RPMI8226 (cell line): ENCODE measurements at regions not wholly inside any gene's neighbourhood (a gene's known extent, or its start where the extent isn't known, plus 50 kb on each side); places are given as distances from the start of the nearest gene placed in this dataset.
"Not testable (repeated sequence)": the region's sequence is repeated elsewhere in the genome, so short reads cannot be mapped to it uniquely, and the experiment has no call there.

ENCODE experiments used
- DNase-seq: peaks from one replicate; pipeline ENCODE4 v3.0.0-alpha.2; 2015

DNA sequence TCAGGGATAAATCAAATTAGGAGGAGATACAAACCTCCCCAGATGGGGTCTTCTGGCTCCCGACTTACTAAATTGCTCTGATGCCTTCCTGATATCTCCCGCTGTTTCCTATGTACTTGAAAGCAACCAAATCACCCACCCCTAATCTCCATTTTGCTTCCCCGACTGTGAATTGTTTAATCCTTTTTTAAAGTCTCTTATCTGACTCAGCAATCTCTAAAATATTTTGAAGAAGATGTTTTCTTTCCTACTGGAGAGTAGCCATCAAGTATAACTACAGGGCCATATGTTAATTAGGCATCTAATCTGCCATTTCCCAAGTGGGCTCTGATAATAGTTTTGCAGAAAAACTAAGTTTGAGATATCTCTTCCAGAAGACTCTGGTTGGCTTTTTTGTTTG, 365.2 kb upstream of the MAF start:
- no peak for DNase-seq

- no peak for DNase-seq
Observed at GRCh38 chr16:79964104-79964503, 363.6 kb upstream of the MAF start.

DNA sequence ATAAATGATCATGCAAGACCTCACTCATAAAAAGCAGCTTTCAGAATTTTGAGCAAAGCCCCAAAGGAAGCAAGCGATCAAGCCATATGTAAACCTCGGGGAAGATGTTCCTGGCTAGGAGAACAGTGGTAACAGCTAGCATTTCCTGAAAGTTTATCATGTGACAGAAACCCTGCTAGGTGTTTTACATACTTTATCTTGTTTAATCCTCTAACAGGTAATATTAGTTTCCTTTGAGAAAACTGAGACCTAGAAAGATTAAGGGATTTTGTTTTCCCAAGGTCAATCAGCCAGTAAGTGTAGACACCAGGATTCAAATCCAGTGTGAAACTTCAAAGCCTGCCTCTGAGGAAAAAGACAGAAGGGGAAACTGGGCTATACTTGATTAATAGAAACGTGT, 362.4 kb upstream of the MAF start:
- no peak for DNase-seq

DNA sequence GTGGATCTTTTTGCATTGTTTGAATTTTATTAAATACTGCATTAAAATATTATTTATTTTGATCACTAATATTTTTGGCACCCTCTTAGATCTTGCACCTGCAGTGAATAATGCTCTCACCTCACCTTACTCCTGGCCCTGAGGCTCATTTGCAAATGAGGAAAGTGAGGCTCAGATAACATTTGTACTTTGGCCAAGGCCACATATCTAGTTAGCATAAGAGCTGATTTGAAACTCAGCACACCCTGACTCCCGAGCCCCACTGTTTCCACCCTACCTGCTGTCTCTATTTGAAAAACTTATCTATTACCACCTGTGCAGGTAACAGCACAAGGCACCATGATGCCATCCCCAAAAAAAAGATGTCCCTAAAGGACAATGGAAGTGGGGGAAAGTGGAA, 358.7 kb upstream of the MAF start:
- DNase-seq: no peak

DNA sequence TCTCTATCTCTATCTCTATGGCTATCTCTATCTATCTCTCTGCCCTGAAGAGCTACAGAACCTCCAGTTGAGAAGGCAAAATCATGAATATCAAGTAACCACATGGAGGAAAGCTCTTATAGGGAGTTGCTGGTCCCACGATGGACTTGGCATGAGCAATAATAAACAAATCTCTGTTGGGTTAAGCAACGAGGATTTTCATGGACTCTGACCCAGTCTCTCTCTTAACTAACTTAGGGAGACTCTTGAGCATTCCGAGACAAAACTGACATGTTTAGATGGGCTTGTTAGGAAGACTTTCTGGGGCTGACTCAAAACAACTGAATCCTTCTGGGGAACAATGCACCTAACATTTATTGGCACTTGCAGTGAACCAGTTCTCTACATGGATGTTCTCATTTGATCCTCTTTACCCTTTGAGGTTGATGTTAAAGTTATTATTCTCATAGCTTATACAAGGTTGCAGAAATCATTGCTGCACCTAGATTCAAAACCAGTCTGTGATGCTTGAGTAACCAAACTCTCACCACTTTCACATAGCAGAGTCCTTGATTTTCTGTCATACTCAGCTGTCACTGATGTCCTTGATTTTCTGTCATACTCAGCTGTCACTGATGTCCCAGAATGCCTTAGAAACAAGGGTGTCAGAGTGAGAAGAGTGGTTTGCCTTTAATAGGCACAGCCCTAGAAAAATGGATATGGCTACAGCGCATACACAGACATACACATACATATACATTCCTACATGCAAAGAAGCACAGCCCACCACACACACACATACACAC, 354.6 kb upstream of the MAF start:
- no peak for DNase-seq

GRCh38 chr16:79950932-79951719, 350.6 kb upstream of the MAF start:
- DNase-seq: no peak

DNA sequence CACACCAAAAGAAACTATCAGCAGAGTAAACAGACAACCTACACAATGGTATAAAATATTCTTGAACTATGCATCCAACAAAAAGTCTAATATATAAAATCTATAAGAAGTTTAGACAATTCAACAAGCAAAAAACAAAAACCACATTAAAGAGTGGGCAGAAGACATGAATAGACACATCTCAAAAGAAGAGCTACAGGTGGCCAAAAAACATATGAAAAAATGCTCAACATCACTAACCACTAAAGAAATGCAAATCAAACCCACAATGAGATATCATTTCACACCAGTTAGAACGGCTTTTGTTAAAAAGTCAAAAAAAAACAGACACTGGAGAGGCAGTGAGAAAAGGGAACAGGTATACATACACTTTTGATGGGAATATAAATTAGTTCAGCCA, 348.9 kb upstream of the MAF start:
- no peak for DNase-seq

DNA sequence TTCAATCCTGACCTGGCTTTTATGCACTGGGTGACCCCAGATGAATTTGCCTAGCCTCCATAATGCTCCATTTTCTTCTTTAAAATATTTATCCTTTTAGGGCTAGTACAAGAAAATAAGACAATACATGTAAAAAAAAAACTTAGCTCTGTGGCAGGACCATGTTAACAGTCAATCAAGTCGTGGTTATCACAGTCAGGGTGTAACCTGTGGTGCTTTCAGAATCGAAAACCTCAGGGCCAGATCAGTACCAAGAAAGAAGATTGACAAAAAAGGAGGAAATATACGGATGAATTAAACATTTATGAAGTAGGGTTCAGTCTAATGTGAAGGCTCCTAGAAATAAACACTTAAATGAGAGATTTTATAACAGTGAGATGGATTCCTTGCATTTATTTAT, 347.2 kb upstream of the MAF start:
- no peak for DNase-seq

- no peak for DNase-seq
Observed at GRCh38 chr16:79946252-79946651, 345.7 kb upstream of the MAF start.

DNA sequence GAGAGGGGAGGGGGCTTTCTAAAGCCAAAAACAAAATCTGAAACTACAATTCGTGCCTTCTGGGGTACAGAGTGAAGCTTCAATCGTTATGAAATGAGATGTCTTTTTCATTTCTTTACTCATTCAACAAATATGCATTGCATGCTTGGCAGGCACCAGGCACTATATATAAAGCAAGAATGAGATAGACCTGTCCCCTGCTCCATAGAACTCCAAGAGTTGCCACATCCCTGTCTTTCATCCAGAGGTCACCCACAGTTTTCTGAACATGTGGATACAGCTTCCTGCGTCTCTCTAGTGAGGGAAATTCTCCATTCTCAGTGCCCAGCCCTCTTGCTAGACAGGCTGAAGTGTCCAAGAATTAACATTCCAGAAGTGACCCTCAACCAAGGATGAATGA, 343.2 kb upstream of the MAF start:
- DNase-seq: no peak

DNA sequence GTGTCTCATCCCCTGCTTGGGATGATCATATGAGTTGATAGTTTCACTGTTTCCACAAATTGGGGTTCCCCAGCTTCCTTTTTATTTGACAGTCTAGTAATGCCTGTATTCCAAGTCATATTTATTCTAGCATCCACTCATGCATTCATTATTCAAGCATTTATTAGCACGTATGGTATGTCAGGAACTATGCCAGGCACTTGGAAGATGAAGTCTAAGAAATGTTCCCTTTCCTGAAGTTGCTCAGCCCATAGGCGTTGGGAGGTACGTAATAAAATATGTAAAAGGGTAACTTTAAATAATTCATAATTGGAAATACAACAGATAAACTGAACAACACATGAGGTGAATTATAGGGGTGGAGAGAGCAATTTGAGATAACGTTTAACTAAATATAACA, 338.0 kb upstream of the MAF start:
- DNase-seq: no peak

GRCh38 chr16:79937671-79938070, 337.1 kb upstream of the MAF start:
- not testable (repeated sequence) for DNase-seq

DNA sequence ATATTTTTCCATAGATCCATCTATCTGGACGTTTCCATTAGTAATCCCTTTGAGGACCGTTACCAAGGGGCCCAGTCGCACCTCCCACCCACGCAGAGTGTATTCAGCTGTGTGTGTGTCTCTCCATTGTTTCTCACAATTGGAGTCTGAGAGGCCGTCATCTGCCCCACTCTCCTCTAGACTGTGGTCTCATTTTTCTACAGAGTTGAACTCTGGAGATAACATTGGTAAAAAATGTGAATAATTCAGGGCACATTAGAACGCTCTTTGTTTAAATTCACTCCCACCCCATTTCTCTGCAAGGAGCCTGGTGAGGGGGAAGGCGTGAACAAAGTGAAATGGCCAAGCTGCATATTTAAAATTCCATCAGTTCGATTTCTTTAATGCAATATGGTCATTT, 333.1 kb upstream of the MAF start:
- DNase-seq: no peak

- no peak for DNase-seq
Observed at GRCh38 chr16:79932572-79932971, 332.0 kb upstream of the MAF start.

GRCh38 chr16:79931721-79932120, 331.2 kb upstream of the MAF start:
- DNase-seq: peak; percentile 45

DNA sequence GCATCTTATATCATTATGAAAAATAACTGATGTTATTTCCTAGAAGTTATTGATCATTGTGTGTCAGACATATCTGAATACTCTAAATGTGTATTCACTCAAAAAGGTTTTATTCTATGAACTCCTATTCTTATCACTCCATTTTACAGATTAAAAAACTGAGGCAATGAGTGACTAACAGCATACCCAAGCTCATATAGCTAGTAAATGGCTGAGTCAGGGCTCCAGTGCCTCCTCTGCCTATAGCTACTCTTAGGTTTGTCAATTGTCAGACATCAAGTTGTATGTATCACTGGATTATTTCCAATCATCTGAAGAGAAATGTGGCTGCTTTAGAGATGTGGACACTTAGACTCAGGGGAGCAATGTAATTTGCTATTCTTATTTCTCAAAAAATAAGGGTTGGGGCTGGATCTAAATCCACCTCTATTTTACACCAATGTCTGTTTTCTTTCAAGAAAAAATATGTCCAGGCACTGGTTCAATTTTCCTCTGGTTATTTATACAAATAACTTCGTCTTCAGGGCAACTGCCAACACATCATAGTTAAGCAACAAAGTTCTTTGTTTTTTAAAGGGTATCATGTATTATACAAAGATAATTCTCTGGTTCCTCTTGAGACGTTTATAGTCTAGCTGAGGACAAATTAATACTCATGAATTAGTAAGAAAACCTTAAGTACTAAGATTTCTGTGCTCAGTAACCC, 328.9 kb upstream of the MAF start:
- no peak for DNase-seq

DNA sequence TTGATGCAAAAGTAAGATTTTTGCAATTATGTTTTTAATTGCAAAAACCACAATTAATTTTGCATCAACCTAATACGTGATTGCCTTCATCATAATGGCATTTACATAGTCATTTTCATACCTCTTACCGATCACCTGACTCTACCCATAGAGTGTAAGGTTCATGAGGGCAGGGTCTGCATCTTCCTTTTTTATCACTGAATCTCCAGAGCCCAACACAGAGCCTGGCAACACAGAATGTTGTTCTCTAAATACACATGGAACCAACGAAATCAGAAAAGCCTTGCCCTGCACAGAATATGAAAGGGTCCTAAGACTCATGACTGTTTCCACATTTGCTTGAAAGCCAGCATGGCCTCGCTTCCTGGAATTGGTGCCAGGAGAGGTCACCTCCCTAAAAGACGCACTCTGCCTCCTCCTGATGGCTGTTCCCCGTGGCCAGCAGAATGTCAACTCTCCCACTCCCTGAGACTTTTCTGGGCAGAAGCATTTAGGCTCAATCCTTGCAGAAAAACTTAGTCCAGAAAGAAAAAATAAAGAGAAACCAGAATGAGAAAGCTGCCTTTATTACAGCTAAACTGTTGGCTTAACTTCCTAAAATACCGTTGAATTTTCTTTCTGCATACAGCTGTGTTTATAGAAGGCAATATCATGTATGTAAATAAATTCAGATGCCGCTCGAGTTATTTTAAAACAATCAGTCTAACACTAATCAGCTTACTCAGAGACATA, 327.8 kb upstream of the MAF start:
- no peak for DNase-seq

GRCh38 chr16:79926451-79927205, 326.1 kb upstream of the MAF start:
- no peak for DNase-seq

DNA sequence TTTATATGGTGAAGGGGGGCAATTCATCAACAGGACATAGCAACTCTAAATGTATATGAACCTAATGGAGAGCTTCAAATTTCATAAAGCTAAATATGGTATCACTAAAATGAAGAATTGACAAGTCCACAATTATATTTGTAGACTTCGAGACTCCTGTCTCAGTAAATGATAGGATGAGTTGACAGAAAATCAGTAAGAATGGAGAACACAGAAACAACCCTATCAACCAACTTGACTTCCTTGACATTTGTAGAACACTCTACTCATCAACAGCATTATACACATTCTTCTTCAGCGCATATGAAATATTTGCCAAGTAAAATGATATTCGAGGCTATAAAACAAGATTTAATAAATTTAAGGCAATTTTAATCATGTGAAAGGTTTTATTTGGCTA, 322.9 kb upstream of the MAF start:
- no peak for DNase-seq

DNA sequence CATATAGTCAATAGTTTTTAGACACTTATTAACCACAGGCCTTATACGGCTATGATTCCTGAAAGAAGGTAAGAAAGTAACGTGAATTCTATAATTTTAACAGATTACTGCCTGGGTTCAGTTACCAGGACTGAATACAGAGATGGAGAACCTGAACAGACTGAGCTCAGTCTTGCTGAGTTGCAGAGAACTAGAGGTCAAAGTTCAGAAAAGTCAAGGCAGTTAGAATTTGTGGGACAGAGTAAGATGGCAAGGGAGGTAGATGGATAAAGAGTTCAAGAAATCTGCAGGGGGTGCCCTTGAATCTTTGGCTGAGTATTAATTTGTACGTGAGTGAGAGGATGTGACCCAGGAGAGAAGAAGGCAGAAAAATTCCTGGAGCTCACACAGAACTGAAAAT, 320.1 kb upstream of the MAF start:
- DNase-seq: peak; percentile 1

- peak; percentile 73 for DNase-seq
Observed at GRCh38 chr16:79918916-79919315, 318.4 kb upstream of the MAF start.

DNA sequence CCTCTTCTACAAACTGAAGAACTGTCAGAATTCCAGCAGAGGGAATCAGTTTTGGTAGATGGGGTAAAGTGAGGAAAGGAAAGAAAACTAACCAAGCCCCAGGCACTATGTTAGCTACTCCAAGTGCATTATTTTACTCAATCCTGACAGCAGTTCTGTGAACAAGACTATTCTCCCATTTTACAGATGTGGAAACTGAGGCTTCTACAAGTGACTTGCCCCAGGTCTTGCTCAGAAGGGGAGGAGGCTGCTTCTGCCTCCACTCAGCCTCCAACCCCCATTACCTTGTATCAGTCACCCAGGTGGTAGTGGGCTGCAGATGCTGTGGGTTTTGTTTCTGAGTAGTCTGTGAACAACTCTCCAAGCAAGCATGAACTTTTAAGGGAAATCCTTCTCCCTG, 315.2 kb upstream of the MAF start:
- no peak for DNase-seq
